ENCODE measurements at regions not wholly inside any gene's neighbourhood (a gene's known extent, or its start where the extent isn't known, plus 50 kb on each side); places are given as distances from the start of the nearest gene placed in this dataset.
"Not testable (repeated sequence)": the region's sequence is repeated elsewhere in the genome, so short reads cannot be mapped to it uniquely, and the experiment has no call there.

GRCh38 chr2:212913640-212914306, 237.6 kb downstream of the IKZF2 start:
- in situ Hi-C loops (cut with MboI; ENCODE audit: low sequenced_read_pairs): no loop called here

- in situ Hi-C loops (cut with MboI; ENCODE audit: low sequenced_read_pairs): no loop called here
These were observed 238.8 kb downstream of the IKZF2 start for GRCh38 chr2:212912445-212913103.

- in situ Hi-C loops (cut with MboI; ENCODE audit: low sequenced_read_pairs): no loop called here
These were observed 240.4 kb downstream of the IKZF2 start for GRCh38 chr2:212911011-212911410.

- in situ Hi-C loops (cut with MboI; ENCODE audit: low sequenced_read_pairs): no loop called here
These were observed 242.6 kb downstream of the IKZF2 start for GRCh38 chr2:212908682-212909435.

GRCh38 chr2:212908031-212908430, 243.4 kb downstream of the IKZF2 start:
- in situ Hi-C loops (cut with MboI; ENCODE audit: low sequenced_read_pairs): no loop called here

- in situ Hi-C loops (cut with MboI; ENCODE audit: low sequenced_read_pairs): no loop called here
These were observed 244.8 kb downstream of the IKZF2 start for GRCh38 chr2:212906620-212907019.

GRCh38 chr2:212905640-212906201, 245.7 kb downstream of the IKZF2 start:
- in situ Hi-C loops (cut with MboI; ENCODE audit: low sequenced_read_pairs): no loop called here

- in situ Hi-C loops (cut with MboI; ENCODE audit: low sequenced_read_pairs): no loop called here
These were observed 246.8 kb downstream of the IKZF2 start for GRCh38 chr2:212904646-212905045.

GRCh38 chr2:212903413-212903812, 248.0 kb downstream of the IKZF2 start:
- in situ Hi-C loops (cut with MboI; ENCODE audit: low sequenced_read_pairs): no loop called here

- in situ Hi-C loops (cut with MboI; ENCODE audit: low sequenced_read_pairs): no loop called here
These were observed 249.0 kb downstream of the IKZF2 start for GRCh38 chr2:212902421-212902820.

GRCh38 chr2:212901604-212902275, 249.7 kb downstream of the IKZF2 start:
- in situ Hi-C loops (cut with MboI; ENCODE audit: low sequenced_read_pairs): no loop called here

- in situ Hi-C loops (cut with MboI; ENCODE audit: low sequenced_read_pairs): no loop called here
These were observed 250.7 kb downstream of the IKZF2 start for GRCh38 chr2:212900715-212901114.

GRCh38 chr2:212898011-212898410, 253.4 kb downstream of the IKZF2 start:
- in situ Hi-C loops (cut with MboI; ENCODE audit: low sequenced_read_pairs): no loop called here

GRCh38 chr2:212897296-212897695, 254.1 kb downstream of the IKZF2 start:
- in situ Hi-C loops (cut with MboI; ENCODE audit: low sequenced_read_pairs): no loop called here

GRCh38 chr2:212894026-212894425, 257.4 kb downstream of the IKZF2 start:
- in situ Hi-C loops (cut with MboI; ENCODE audit: low sequenced_read_pairs): no loop called here

- in situ Hi-C loops (cut with MboI; ENCODE audit: low sequenced_read_pairs): no loop called here
These were observed 258.2 kb downstream of the IKZF2 start for GRCh38 chr2:212893216-212893615.

GRCh38 chr2:212892193-212892592, 259.2 kb downstream of the IKZF2 start:
- in situ Hi-C loops (cut with MboI; ENCODE audit: low sequenced_read_pairs): no loop called here

- in situ Hi-C loops (cut with MboI; ENCODE audit: low sequenced_read_pairs): no loop called here
These were observed 259.8 kb downstream of the IKZF2 start for GRCh38 chr2:212891580-212891979.

- in situ Hi-C loops (cut with MboI; ENCODE audit: low sequenced_read_pairs): no loop called here
These were observed 268.8 kb downstream of the IKZF2 start for GRCh38 chr2:212882626-212883025.

GRCh38 chr2:212876556-212876955, 274.9 kb downstream of the IKZF2 start:
- in situ Hi-C loops (cut with MboI; ENCODE audit: low sequenced_read_pairs): not testable (repeated sequence)

- in situ Hi-C loops (cut with MboI; ENCODE audit: low sequenced_read_pairs): not testable (repeated sequence)
These were observed 275.5 kb downstream of the IKZF2 start for GRCh38 chr2:212875950-212876349.
